Epithelial cell of esophagus (primary cell): ENCODE measurements at regions not wholly inside any gene's neighbourhood (a gene's known extent, or its start where the extent isn't known, plus 50 kb on each side); places are given as distances from the start of the nearest gene placed in this dataset.

Experiments used
- DNase-seq: peaks from one replicate; pipeline ENCODE4 v3.0.0; 2010; ENCODE audit warnings: low read depth
- H3K4me3 ChIP-seq: 2 replicates; pipeline ENCODE4 v1.5.1; 2011; ENCODE audit warnings: mild to moderate bottlenecking, low read length, control low read depth
- CTCF ChIP-seq: IDR thresholded peaks from 2 replicates; pipeline ENCODE4 v1.5.1; 2011; ENCODE audit warnings: low read depth, mild to moderate bottlenecking, low read length, control low read depth, inconsistent platforms; ENCODE audit not compliant: insufficient read depth; ENCODE audit errors: missing control alignments

GRCh38 chr16:79355600-79356358, 244.8 kb downstream of the MAF start:
- no peak overlapping the region for H3K4me3 ChIP-seq
- no peak for DNase-seq
- TF ChIP-seq CTCF: no peak

DNA sequence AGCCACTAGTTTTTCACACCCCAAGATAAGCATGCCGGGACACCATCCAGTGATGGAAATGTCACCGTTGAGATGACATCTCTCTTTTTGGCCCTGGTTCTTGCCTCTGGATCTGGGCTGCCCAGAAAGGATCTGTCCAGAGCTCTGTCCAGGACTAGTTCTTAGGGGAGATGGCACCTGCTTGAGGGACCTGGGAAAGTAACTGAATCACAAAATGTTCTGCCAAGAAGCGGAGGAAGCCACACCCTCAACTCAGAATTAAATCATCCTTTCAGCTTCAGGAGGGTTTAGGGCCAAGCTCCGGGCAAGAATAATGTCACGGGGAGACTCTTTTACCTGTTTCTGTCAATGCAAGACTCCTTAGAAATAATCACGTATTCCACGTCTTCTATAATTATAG, 248.6 kb downstream of the MAF start:
- TF ChIP-seq CTCF: no peak
- no peak for DNase-seq
- no peak overlapping the region for H3K4me3 ChIP-seq

DNA sequence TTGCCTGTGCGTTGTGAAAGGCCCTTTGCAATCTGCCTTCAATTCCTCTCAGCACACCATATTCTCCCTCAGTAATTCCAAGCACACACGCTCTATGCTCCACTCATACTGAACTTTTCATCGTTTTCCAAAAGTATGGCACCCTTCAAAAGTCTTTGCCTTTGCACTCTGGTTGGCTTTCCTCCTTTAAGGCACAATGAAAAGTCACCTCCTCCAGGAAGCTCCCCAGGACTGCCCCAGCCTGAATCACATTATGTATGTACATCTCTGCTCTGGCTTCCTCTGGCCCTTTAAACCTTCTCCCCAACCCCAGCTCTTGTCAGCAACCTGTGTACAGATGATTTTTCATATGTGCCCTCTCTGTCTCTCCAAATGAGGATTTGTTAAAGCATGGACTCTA, 250.7 kb downstream of the MAF start:
- DNase-seq: no peak
- no peak for TF ChIP-seq CTCF
- H3K4me3 ChIP-seq: no peak overlapping the region

DNA sequence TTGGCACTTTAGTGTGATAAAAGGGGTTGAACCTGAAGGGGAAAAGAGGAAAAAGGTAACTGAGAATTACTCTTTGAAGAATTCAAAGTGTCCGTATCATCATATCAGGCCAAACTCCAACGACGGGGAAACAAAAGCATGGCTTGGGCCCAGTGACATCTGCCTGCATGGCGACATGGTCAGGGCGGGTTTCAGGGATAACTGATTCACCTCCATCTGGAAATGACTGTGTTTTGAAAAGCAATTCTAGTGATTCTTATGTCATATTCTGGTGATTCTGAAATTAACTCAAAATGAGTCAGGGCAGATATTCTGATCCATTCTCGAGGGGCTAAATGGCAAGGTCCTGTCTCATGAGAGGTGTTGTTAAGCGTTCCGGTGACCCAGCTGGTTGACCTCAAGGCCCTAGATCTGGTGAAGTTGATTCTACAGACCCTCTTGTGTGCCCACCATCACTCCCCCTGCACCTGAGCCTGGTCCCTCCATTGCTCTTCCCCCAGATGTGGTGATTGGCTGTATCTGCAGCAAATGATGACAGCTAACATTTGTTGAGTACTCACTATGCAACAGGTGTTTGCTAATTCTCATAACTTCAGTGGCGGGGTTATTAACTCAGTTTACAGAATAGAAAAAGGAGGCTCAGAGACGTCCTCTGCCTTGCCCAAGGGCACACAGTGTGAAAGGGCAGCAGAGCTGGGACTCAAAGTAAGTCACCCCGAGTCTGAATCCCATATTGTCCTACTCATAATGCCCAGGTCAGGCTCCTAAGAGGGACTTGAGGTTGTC, 251.8 kb downstream of the MAF start:
- no peak overlapping the region for H3K4me3 ChIP-seq
- DNase-seq: no peak
- no peak for TF ChIP-seq CTCF

DNA sequence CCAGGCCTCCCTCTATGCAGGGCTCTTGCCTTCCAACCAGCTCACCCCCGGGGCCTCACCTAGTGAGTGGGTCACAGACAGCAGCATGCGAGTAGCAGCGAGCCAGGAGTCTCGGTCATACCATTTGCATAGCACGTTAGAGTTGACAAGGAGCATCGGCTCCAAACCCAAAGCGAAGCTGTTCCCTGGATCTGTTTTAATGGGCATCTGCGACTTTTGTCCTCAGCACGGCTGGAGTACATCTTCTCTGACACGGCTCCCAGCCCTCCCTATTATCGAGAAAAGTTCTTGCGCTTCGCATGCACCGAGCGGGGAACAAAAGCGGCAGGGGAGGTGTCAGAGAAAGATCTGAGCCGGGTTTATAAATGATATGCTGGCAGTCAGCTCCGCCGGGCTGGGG, 253.3 kb downstream of the MAF start:
- DNase-seq: no peak
- no peak overlapping the region for H3K4me3 ChIP-seq
- no peak for TF ChIP-seq CTCF

- no peak overlapping the region for H3K4me3 ChIP-seq
- DNase-seq: no peak
- TF ChIP-seq CTCF: no peak
Observed at GRCh38 chr16:79339863-79340262, 260.7 kb downstream of the MAF start.
